ENCODE measurements at regions not wholly inside any gene's neighbourhood (a gene's known extent, or its start where the extent isn't known, plus 50 kb on each side); places are given as distances from the start of the nearest gene placed in this dataset.

- TF ChIP-seq CTCF (IDR thresholded peaks at IDR 0.05) (no peak), POLR2A (IDR thresholded peaks at IDR 0.05) (no peak)
Observed at GRCh38 chr1:106613068-106613467, 443.4 kb upstream of the PRMT6 start.
